ENCODE measurements at regions not wholly inside any gene's neighbourhood (a gene's known extent, or its start where the extent isn't known, plus 50 kb on each side); places are given as distances from the start of the nearest gene placed in this dataset.

DNA sequence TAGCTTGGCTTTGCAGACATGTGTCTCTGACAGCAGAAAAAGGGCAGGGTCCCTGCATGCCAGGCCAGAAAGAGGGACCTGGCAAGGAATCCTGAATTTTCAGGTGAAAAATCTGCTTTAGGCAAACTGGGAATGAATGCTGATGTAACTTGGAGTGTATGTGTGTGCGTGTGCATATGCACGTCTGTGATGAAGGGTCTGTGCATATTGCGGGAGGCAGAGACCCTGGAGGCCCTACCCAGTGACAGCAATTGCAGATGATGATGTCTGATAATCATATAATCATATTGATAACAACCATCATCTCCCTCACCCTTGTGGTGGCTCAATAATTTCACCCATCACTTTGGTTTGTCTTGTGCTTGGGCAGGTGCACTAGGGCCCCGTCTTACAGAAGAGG lies 80.7 kb upstream of the SDK2 start:
- DNase-seq, result no peak

DNA sequence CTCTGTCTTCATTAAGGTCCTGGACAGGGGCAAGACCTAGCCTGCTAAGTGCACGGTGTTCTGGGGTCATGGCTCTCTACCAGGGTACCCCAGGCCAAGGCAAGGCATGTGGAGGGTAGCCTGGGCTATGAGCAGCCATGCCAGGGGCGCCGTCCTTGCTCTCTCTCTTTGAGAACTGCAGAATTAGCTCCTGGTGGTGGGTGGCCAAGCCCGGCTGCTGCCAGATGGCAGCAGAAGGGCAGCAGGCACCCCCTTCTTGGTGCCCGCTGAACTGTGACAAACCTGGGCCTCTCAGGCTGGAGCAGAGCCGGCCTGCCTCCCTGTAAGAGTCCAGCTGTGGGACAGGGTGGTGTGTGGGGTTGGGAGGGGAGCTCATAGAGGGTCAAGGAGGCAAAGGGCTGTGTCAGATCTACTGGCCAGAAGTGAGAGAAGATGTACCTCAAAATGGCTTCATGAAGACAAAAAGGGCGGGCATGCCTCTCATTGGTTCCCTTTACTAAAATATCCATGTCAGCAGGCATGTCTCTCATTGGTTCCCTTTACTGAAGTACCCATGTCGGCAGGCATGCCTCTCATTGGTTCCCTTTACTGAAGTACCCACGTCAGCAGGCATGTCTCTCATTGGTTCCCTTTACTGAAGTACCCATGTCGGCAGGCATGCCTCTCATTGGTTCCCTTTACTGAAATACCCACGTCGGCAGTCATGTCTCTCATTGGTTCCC lies 81.7 kb upstream of the SDK2 start:
- no peak for DNase-seq

DNA sequence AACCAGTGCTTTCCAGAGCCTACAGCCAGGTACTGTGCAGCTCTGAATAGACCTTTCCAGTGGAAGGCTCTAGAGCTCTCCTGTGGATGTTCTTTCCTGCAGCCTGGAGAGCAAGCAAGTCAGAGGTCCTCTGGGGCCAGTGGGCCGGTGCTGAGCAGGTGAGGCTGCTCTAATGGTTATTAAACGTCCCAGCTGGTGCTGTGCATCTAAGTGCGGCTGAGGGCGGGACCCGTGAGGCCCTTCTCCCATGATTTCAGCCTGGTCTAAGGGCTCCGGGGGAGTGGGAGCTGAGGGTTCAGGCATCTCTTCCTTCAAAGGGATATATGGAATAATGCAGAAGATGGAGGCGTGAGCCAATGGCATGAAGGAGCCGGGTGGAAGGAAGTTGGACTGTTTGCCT lies 83.7 kb upstream of the SDK2 start:
- no peak for DNase-seq

DNA sequence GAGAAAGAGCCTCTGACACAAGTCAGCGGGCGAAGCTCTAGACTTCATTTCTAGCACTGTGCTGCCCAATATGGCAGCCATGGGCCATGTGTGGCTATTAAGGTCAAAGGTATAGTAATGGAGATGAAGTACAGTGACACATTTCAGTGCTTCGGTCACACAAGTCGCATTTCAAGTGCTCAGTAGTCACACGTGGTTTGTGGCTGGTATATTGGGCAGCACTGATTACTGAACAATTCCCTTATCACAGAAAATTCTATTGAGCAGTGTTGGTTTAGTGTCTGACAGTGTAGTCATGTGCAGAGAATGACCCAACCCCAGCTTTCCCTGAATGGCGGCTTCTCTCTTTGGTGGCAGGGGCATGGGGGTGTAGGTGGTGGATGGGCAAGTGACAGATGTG lies 84.9 kb upstream of the SDK2 start:
- DNase-seq, result no peak

DNA sequence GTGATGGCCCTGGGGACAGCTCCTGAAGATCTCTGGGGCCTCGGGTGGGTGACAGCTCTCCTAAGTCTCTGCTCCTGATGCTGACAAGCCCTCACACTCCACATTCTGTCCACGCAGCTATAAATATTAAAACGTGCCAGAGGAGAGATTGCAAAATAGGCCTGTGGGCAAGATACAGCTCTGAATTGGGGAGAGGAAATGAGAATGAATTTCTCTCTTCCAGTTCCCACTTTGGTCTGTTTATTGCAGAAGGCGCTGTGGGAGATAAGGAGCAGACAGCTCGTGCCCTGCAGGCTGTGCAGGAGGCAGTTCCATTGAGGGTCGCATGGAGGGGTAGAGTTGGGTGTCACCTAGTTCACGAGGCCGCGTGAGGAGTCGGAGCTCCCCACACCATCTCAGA lies 87.5 kb upstream of the SDK2 start:
- peak; percentile 43 for DNase-seq

DNA sequence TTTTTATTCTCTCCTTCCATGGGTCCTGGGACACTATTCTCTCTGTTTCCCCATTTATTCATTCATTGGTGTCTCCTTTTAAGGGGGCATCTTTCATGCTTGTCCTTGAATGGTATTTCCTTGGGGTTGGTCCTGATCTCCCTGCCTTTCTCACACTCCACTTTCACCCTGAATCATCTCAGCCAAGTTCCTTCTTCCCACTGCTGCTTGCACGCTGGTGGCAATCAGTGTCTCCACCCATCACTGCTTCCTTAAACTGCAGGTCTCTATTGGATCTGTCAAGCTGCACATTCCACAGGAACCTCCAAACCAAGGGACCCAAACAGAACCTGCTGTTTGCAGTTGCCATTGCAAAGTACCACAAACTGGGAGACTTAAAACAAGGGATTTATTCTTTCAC lies 89.3 kb upstream of the SDK2 start:
- no peak for DNase-seq

DNA sequence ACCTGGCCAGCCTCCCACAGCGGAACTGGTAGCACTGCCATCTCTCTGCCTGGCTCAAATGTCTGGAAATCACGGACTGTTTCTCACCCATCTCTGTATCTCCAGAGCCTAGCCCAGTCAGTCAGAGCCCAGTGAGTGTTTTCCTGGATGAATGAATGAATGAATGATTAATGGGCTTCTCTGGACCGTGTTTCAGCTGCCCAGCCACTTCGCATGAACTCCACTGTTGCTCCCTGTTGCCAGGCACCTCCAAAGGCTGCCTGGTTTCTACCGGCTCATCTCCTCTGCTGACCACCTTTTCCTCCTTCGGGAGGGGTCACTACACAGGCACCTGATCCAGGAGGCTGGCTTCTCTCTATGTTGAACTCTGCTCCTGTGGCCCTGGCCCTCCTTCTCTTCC lies 91.0 kb upstream of the SDK2 start:
- no peak for DNase-seq

DNA sequence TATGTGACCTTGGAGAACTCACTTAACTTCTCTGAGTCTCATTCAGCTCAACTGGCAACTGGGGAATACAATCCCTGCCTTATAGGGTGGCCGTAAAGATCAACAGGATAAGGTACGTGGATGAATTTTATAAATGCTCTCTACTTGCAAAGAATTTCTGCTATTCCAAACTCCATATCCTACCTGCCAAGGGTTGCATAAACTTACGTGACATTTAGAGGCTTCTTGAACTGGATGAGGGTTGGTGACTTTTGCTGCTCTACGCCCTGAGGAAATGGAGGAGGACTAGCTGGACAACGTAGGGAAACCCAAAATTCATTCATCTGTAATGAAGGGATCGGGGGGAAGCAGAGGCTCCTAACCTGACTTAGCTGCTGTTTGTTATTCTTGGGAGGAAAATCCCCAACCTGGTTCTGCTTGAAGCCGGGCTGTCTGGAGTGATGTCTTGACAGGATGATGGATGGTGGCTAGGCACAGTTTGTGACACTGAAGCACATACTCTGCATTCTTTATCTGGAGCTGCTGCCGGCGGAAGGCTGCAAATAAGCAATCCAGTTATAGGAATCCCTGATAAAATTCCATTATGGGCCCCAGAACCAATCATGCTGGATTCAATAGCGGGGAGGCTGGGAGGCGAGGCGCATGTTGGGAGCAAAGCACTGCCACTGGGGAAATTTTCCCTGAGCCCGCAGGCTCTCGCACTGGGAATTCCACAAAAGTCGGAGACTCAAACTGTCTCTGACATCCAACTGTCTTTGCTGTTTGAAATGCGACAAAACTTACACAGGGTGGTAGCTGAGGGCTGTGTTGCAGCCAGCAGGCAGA lies 94.7 kb upstream of the SDK2 start:
- no peak for DNase-seq

DNA sequence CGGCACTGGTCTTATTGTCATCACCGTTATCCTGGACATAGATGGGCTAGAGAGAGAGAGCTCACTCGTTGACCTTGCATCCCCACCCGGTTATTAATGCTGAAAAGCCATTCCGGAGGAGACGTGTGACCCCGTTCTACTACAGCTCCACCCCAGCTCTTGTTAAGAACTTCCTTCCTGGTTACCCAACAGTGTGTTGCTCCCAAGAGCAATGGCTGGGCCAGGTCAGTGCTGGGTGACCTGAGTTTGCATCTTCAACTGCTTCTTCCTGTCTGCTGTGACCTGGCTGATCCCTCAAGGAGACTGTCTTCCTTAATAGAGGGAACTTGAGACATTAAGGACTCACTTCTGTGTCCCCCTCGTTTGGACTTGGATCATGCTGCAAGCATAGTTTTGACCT lies 96.1 kb upstream of the SDK2 start:
- no peak for DNase-seq

DNA sequence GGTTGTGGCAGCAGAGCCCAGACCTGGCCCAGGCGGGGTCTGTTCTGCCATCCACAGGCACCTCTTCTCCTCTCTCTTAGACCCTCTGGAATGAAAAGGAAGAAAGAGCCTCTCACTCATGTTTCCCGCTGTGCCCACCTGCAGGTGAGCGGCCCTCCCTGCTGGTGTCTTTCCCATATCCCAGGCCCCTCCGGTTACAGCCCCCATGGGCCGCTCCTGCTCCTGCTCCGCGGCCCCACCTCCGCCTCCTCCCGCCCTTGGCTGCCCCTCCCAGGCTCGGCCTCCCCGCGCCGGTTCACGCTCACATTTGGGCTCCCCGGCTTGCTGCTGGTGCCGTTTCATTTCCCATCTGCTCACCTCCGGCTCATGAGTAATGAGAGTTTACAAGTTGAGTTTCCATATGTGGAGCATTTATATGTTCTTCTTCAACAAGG lies 98.7 kb upstream of the SDK2 start:
- DNase-seq, result no peak

DNA sequence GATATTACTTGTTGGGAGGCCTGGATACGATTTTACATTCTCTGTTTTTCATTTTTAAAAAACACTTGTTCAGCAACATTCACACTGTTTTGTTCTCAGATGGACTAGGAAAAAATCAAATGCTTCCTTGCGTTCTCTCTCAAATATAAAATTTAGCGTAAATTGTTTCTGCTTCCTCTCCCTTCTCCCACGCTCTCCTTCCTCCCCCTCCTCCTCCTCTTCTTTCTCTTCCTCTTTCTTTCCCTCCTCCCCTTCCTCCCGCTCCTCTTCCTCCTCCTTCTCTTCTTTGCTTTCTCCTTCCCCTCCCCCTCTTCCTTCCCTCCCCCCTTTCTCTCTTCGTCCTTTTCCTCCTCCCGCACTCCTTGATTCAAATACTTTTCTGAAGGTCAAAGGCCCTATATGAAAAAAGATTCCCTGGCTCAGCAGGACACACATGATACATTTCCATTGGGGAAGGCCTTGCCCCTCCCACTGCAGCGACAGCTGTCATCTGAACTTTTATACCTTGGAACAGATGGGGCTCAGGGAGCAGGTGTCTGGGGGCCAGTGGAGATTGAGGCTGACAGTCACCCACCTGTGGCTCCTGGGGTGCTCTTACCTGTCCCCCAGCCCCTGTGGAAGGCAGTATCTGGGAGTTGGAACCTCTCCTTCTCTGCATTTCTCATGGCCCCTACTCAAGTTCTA lies 99.4 kb upstream of the SDK2 start:
- no peak for DNase-seq

DNA sequence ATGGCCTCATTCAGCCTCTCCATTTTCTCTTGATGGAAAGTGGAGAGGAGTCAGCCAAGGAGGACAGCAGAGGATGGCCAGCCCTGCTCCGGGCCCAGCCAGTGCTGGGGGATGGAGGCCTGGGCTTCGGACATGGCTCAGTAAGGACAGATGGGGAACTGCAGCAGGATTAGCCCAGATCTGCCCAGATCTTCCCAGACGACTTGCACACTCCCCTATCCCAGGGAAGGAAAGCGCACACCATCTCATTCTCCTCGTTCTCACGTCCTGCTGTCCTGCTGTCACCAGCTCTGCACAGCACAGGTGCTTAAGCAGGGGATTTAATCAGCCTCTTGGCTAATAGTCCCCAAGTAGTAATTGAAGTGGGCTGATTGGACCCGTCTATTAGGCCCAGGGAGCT lies 100.2 kb upstream of the SDK2 start:
- DNase-seq, result no peak

DNA sequence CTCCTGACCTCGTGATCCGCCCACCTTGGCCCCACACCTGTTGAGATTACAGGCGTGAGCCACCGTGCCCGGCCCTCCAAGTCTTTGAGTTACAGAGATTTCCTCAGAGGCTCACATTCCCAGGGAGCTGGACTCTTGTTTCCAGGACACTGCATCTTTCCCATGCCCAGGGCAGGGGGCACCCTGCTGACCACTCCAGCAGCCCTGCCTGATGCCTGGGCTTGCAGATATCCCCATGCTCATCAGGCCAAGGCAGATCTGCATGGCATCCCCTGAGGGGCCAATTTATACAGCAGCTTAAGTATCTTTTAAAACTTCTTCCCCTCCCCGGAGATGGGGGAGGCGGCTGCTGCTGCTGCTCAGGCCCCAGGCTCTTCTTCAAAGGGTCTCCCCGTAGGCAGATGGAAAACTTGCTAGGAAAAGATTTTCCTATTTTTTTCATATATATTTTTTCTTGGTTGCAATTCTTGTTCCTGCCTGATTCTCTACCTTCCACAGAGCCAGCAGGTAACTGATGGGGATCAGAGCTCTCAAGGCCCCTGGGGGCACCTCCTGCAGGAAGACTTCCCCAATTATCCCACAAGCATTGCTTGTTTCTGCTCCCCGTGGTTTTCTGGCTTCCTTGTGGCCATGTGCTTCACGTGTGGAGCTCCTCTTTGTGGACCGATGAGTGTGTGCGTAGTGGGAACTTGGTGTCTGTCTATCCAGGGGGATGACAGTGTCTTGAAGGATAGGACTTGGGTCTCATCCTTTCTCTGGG lies 102.2 kb upstream of the SDK2 start:
- no peak for DNase-seq

DNA sequence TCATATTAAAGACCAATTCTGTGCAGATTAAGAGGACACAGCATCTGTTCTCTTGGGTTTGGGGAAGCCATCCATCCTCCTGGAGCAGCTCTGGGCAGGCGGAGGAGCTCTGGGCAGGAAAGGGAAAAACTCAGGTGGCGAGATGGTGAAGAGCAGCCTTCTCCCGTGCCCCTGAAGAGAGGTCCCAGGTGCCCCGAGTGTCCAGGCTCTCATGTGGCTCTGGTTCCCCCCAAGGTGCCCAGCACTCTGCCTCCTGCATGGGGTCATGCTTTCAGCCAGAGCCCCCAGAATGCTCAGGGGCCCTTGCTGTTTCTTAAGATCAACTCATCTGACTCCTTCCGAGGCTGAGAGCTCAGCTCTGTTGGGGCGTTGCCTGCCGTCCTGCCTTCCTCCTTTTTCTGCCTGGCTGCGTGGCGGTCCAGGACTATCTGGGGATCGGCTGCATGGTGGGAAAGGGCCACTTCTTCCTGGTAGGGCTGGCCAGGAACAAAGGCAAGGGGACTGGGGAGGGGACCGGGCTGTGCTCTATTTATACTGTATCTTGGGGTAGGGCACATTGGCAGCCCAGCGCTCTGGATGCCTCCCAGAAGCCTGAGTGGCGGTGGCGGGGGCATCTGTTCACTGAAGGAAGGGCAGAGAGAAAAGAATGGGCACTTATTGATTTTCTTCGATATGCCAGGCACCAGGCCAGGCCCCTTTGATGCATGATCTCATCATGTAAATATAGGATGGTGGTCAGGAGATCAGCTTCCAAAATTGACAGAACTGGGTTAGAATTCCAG lies 103.2 kb upstream of the SDK2 start:
- DNase-seq, result no peak

DNA sequence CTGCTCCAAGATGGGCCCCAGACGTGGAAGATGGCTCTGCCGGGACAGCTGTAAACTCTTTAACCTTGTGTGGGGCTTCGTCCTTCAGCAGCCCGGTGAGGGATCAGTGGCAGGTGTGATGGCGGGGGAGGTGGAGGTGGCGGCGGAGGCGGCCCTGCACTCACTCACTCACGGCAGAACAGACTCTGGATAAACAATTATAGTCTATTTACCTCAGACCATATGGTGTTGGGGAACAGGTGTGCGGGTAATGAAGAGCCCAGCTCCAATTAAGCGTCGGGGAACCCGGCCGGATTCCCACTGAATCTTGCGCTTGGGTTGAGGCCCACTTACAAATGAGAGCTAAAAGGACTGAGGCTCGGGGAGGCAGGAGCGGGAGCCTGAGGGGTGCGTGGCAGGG lies 104.3 kb upstream of the SDK2 start:
- no peak for DNase-seq

DNA sequence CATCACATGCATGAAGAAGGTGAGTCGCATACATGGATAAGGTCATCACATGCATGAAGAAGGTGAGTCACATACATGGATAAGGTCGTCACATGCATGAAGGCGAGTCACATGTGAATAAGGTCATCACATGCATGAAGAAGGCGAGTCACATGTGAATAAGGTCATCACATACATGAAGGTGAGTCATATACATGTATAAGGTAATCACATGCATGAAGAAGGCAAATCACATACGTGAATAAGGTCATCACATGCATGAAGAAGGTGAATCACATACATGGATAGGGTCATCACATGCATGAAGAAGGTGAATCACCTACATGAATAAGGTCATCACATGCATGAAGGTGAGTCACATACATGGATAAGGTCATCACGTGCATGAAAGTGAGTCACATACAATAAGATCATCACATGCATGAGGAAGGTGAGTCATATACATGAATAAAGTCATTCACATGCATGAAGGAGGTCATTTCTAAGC lies 105.1 kb upstream of the SDK2 start:
- DNase-seq, result no peak

DNA sequence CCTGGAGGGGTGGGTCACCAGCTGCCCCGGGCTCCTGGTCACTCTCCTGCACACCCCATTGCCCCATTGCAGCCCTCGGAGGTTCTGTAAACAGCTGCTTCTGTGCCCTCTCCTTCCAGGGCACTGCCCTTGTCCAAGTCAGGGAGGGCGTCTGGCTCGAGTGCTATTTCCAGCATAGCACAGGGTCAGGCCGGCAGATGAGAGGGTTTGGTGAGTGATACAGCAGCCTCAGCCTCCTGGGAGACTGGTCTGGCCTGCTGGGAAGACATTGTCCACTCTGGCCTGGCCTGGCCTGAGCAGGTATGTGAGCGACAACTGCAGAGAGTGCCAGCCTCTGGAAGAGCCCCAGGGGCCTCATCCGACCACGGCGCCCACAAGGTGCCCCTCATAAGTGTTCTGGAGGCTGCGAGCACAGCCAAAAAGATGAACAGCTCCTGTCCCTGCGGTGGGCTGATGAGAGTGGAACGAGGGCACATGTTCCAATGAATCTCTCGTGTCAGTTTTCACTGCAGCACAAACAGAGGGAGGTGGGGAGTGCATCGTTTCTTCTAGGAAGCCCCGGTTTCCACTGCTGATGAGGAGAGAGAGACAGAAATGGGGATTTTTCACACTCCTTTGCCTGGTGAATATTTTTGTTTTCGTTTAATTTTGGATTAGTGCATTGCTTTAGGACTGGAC lies 105.8 kb upstream of the SDK2 start:
- no peak for DNase-seq

DNA sequence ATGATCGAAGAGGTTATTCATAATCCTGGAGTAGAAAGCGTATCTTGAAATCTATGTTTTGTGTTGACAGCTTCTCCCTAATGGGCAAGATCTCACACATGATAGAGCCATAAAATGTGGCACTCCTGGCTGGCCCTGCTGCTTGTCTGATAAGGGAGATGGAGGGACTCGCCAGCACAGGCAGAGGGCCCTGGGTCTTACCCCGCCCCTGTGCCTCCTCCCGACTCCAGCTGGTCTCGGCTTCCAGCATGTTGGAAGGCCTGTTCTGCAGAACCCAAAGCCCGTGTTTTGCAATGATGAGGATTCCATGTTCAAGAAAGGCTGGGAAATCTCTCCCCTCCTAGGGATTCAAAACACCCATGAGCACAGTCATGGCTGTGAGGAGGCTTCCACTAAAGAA lies 106.7 kb upstream of the SDK2 start:
- DNase-seq, result no peak

DNA sequence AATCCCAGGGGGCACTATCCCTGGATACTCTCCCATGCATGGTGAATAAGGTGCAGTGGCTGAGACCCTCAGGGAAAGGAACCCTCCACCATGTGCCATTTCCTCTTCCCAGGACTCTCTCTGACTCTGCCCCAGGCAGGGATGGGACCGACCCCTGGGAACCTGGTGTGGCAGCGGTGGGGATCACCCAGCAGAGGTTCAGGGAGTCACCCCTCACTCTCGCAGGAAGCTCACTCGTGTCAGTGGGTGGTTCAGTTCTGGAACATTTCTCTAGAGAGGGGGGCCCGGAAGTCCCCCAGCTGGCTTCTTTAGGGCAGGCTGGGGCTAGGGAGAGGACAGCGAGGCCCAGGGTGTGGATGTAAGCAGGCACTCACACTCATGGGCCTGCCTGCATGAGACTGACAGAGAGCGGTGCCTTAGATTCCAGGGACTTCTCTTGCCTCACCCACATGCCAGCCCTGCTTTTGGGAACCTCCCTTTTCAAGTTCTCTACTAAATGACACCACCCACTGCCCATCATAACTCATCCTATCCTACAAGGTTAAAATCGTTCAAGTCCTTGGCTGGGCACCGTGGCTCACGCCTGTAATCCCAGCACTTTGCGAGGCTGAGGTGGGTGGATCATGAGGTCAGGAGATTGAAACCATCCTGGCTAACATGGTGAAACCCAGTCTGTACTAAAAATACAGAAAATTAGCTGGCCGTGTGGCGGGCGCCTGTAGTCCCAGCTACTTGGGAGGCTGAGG lies 109.7 kb upstream of the SDK2 start:
- DNase-seq, result no peak

DNA sequence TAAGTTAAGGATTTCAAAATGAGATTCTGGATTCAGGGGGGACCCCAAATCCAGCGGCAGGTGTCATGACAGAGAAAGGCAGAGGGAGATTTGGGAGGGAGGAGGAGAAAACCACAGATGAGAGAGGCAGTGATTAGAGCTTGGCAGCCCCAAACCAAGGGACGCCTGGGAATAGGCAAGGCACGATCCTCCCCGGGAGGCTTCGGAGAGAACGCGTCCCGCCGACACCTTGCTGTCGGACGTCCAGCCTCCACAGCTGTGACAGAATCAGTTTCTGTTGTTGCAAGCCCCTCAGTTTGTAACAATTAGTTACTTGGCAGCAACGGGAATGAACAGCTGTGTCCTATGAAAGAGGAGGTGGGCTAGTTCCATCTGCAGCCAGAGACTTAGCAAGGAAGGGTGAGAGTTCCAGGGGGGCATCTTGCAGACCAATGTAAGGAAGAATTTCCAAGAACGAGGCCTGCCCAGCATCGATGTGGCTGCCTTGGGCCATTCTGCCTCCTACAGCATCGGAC lies 110.7 kb upstream of the SDK2 start:
- no peak for DNase-seq

DNA sequence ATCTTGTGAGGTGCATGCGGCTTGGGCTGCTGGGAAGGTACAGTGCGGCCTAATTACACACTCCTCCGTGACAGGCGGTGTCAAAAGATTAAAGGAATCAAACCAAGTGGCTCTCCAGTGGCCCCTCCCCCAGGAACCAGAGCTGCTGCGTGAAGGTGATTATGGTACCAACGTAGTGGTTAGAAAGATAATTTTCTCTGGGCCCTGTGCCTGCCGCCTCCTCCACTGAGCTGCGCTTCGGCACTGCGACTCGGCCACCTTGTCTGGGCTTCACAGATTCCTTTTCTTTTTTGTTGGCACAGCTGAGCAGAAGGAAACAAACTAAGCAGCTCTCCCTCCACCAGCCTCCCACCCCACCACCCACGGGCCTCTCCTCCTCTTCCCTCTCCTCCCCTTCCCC lies 113.2 kb upstream of the SDK2 start:
- peak; percentile 48 for DNase-seq
